ENCODE measurements at regions not wholly inside any gene's neighbourhood (a gene's known extent, or its start where the extent isn't known, plus 50 kb on each side); places are given as distances from the start of the nearest gene placed in this dataset.
"Not testable (repeated sequence)": the region's sequence is repeated elsewhere in the genome, so short reads cannot be mapped to it uniquely, and the experiment has no call there.

DNA sequence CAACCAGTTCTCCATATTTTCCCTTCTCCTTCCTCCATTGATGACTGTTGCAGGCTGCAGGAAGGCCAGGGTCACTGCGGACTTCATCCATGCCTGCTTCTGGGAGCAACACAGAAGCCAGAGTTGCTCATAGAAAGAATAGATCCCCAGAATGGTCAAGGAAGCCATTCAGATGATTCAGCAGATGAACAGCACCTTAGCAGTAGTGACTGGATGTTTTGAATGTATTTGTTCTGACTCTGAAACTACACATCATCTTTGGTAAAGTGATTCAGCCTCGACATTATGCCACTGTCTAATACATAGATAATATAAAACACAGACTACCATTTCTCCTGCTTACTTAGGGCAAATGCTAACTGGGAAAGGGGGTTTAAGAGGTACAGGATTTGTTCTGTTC, 411.6 kb downstream of the RND3 start:
- no peak for TF ChIP-seq ZNF274 (IDR thresholded peaks at IDR 0.05; ENCODE audit: low read depth, low read length)
- TF ChIP-seq SUZ12 (IDR thresholded peaks at IDR 0.05; ENCODE audit: extremely low read depth, insufficient read depth, insufficient read length): no peak
- no peak for TF ChIP-seq YY1 (IDR thresholded peaks at IDR 0.05; ENCODE audit: insufficient read depth, insufficient read length)
- no peaks in the 10 kb centered on the region; the same call in 1 of the 2 replicates for H3K9me3 ChIP-seq (ENCODE audit: insufficient read depth, low read length)
- no peak overlapping the region for H3K9ac ChIP-seq (ENCODE audit: insufficient read length, low read depth)
- no peaks in the 10 kb centered on the region for H3K36me3 ChIP-seq (ENCODE audit: insufficient read depth, insufficient read length, low read length)
- H3K4me3 ChIP-seq (ENCODE audit: insufficient read length, low read depth): no peak overlapping the region
- H3K4me1 ChIP-seq (ENCODE audit: insufficient read depth, insufficient read length): no peaks in the 10 kb centered on the region
- no peaks in the 10 kb centered on the region for H3K27me3 ChIP-seq (ENCODE audit: insufficient read depth, insufficient read length)
- DNase-seq (ENCODE audit: low read depth, low spot score): no peak

DNA sequence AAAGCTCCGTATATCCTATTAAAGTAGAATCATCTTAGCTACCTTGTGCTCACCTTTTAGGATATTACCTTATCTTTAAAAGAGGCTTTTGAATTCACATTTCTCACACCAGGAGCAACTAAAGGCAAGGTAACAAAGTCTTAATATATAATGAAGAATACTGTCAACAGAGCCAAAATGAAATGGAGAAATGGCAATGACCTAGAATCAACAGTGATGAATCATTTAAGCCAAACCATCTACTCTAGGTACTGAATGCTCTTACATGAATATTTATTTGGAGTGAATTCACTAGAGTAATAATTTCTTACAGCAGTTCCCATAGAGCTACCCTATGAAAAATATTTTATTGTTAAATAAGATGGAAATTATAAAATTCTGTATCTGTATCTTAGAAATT, 421.0 kb downstream of the RND3 start:
- Histone ChIP-seq H3K9me3 (ENCODE audit: insufficient read depth, low read length) (no peaks in the 10 kb centered on the region), H3K27me3 (ENCODE audit: insufficient read depth, insufficient read length) (no peaks in the 10 kb centered on the region), H3K4me3 (ENCODE audit: insufficient read length, low read depth) (no peak overlapping the region), H3K9ac (ENCODE audit: insufficient read length, low read depth) (no peak overlapping the region), H3K36me3 (ENCODE audit: insufficient read depth, insufficient read length, low read length) (no peaks in the 10 kb centered on the region), H3K4me1 (ENCODE audit: insufficient read depth, insufficient read length) (no peaks in the 10 kb centered on the region)
- no peak for DNase-seq (ENCODE audit: low read depth, low spot score)
- TF ChIP-seq YY1 (IDR thresholded peaks at IDR 0.05; ENCODE audit: insufficient read depth, insufficient read length): no peak
- TF ChIP-seq ZNF274 (IDR thresholded peaks at IDR 0.05; ENCODE audit: low read depth, low read length): no peak
- no peak for TF ChIP-seq SUZ12 (IDR thresholded peaks at IDR 0.05; ENCODE audit: extremely low read depth, insufficient read depth, insufficient read length)

DNA sequence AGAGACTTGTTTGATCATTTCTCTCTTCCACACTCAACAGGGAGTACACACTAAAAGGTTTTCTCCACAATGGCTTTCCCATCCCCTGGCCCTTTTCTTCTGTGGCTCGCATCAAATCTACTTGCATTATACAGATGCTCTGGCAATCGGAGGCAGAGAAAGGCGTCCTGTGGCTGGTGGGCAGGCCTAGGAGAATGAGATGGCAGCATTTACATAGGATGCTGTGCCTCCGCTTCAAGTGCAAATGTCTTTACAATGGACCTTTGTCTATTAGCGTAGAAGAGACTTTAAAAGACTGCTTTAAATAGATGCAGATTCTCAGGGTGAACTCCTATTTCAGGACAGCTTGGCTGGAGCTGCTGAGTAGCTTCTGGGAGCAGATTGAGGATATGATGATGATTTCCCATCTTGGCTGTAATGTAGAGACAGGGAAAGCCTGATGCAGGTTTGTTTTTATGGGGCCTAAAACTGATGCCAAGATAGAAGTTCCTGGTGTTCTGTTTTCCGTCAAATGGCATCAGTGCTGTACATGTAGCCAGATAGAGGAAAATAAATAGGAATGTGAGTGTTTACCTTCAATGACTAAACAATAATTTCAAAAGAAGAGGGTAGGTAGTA, 423.4 kb downstream of the RND3 start:
- no peaks in the 10 kb centered on the region for H3K36me3 ChIP-seq (ENCODE audit: insufficient read depth, insufficient read length, low read length)
- DNase-seq (ENCODE audit: low read depth, low spot score): peak; percentile 69
- no peak overlapping the region for H3K9ac ChIP-seq (ENCODE audit: insufficient read length, low read depth)
- no peaks in the 10 kb centered on the region for H3K27me3 ChIP-seq (ENCODE audit: insufficient read depth, insufficient read length)
- H3K4me1 ChIP-seq (ENCODE audit: insufficient read depth, insufficient read length): no peaks in the 10 kb centered on the region
- no peaks in the 10 kb centered on the region; the same call in 1 of the 2 replicates for H3K9me3 ChIP-seq (ENCODE audit: insufficient read depth, low read length)
- TF ChIP-seq SUZ12 (IDR thresholded peaks at IDR 0.05; ENCODE audit: extremely low read depth, insufficient read depth, insufficient read length): no peak
- no peak for TF ChIP-seq YY1 (IDR thresholded peaks at IDR 0.05; ENCODE audit: insufficient read depth, insufficient read length)
- TF ChIP-seq ZNF274 (IDR thresholded peaks at IDR 0.05; ENCODE audit: low read depth, low read length): no peak
- H3K4me3 ChIP-seq (ENCODE audit: insufficient read length, low read depth): no peak overlapping the region

DNA sequence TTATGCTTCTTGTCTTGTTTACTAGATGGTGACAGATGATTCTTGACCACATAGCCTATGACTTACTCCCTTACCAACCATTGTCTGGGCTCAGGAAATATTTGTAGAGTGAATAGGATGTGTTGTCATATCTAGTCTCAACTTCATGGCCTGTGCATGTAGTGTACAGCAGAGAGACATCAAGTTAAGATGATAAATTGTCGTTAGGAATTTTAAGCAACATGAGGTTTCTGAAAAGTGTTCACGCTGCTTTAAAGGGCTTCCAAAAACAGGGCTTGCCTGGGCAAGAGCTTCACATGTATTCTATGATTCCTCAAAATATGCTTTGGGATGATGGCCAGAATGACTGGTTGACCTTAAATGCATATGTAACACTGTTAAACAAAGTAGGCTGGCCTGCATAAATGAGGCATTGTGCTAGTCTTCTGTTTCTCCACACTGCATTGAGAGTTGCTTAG, 424.0 kb downstream of the RND3 start:
- no peaks in the 10 kb centered on the region for H3K36me3 ChIP-seq (ENCODE audit: insufficient read depth, insufficient read length, low read length)
- H3K9me3 ChIP-seq (ENCODE audit: insufficient read depth, low read length): no peaks in the 10 kb centered on the region; the same call in 1 of the 2 replicates
- TF ChIP-seq SUZ12 (IDR thresholded peaks at IDR 0.05; ENCODE audit: extremely low read depth, insufficient read depth, insufficient read length) (no peak), ZNF274 (IDR thresholded peaks at IDR 0.05; ENCODE audit: low read depth, low read length) (no peak), YY1 (IDR thresholded peaks at IDR 0.05; ENCODE audit: insufficient read depth, insufficient read length) (no peak)
- no peak overlapping the region for H3K9ac ChIP-seq (ENCODE audit: insufficient read length, low read depth)
- H3K4me3 ChIP-seq (ENCODE audit: insufficient read length, low read depth): no peak overlapping the region
- DNase-seq (ENCODE audit: low read depth, low spot score): no peak
- H3K27me3 ChIP-seq (ENCODE audit: insufficient read depth, insufficient read length): no peaks in the 10 kb centered on the region
- H3K4me1 ChIP-seq (ENCODE audit: insufficient read depth, insufficient read length): no peaks in the 10 kb centered on the region

DNA sequence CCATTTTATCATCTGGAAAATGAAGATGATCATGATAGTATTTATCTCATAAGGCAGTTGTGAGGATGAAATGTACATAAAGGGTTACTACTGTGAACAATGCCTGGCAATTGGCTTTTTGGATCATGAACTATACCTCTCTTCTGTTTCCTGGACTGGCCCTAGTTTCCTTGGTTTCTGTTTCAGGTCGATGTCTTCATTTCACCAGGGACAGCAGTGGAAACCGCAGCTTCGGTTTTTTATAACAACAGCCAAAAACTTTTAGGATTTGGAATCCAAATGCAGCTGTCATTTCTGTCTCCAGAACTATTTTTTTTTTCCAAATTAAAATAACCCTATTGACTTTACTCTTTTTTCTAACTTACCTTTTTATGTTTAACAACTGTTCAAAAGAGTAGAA, 425.1 kb downstream of the RND3 start:
- Histone ChIP-seq H3K4me3 (ENCODE audit: insufficient read length, low read depth) (no peak overlapping the region), H3K9ac (ENCODE audit: insufficient read length, low read depth) (no peak overlapping the region), H3K27me3 (ENCODE audit: insufficient read depth, insufficient read length) (no peaks in the 10 kb centered on the region), H3K4me1 (ENCODE audit: insufficient read depth, insufficient read length) (no peaks in the 10 kb centered on the region), H3K9me3 (ENCODE audit: insufficient read depth, low read length) (no peaks in the 10 kb centered on the region; the same call in 1 of the 2 replicates), H3K36me3 (ENCODE audit: insufficient read depth, insufficient read length, low read length) (no peaks in the 10 kb centered on the region)
- no peak for DNase-seq (ENCODE audit: low read depth, low spot score)
- TF ChIP-seq SUZ12 (IDR thresholded peaks at IDR 0.05; ENCODE audit: extremely low read depth, insufficient read depth, insufficient read length) (no peak), ZNF274 (IDR thresholded peaks at IDR 0.05; ENCODE audit: low read depth, low read length) (no peak), YY1 (IDR thresholded peaks at IDR 0.05; ENCODE audit: insufficient read depth, insufficient read length) (no peak)

DNA sequence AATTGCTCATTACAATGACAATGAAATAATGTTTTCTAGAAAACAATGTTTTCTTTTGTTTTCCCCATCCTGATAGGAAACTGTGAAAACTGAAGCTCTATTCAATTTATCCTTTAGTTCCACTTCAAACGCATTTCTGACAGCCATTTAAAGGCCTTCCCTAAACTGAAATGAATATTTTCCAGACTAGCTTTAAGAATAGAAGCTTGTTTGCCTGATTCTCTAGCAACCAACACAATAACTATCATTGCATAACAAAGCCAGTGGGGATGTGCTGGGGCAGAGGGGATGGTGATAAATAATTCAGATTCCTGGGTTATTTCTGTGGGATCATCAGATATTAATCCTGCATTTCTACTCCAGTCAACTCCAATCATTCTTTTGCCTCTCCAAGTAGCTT, 427.1 kb downstream of the RND3 start:
- Histone ChIP-seq H3K36me3 (ENCODE audit: insufficient read depth, insufficient read length, low read length) (no peaks in the 10 kb centered on the region), H3K9ac (ENCODE audit: insufficient read length, low read depth) (no peak overlapping the region), H3K9me3 (ENCODE audit: insufficient read depth, low read length) (no peaks in the 10 kb centered on the region; the same call in 1 of the 2 replicates), H3K27me3 (ENCODE audit: insufficient read depth, insufficient read length) (no peaks in the 10 kb centered on the region), H3K4me1 (ENCODE audit: insufficient read depth, insufficient read length) (no peaks in the 10 kb centered on the region), H3K4me3 (ENCODE audit: insufficient read length, low read depth) (no peak overlapping the region)
- peak; percentile 27 for DNase-seq (ENCODE audit: low read depth, low spot score)
- TF ChIP-seq YY1 (IDR thresholded peaks at IDR 0.05; ENCODE audit: insufficient read depth, insufficient read length): no peak
- TF ChIP-seq ZNF274 (IDR thresholded peaks at IDR 0.05; ENCODE audit: low read depth, low read length): no peak
- no peak for TF ChIP-seq SUZ12 (IDR thresholded peaks at IDR 0.05; ENCODE audit: extremely low read depth, insufficient read depth, insufficient read length)

DNA sequence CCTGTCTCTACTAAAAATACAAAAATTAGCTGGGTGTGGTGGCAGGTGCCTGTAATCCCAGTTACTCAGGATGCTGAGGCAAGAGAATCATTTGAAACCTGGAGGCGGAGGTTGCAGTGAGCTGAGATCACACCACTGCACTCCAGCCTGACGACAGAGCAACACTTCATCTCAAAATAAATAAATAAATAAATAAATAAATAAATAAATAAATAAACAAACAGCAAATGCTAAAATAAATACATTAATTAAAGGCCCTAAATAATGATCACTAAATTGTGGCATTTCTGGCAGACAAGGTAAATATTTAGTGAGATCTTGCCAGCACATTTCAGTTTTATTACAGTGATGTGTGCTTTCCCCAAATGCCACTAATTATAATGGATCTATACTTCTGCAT, 427.8 kb downstream of the RND3 start:
- not testable (repeated sequence) for H3K9ac ChIP-seq (ENCODE audit: insufficient read length, low read depth); H3K36me3 ChIP-seq (ENCODE audit: insufficient read depth, insufficient read length, low read length); H3K4me1 ChIP-seq (ENCODE audit: insufficient read depth, insufficient read length); DNase-seq (ENCODE audit: low read depth, low spot score); H3K27me3 ChIP-seq (ENCODE audit: insufficient read depth, insufficient read length); H3K9me3 ChIP-seq (ENCODE audit: insufficient read depth, low read length); H3K4me3 ChIP-seq (ENCODE audit: insufficient read length, low read depth)
